Right lobe of liver (tissue), 6 donors: ENCODE measurements at regions not wholly inside any gene's neighbourhood (a gene's known extent, or its start where the extent isn't known, plus 50 kb on each side); places are given as distances from the start of the nearest gene placed in this dataset.

Experiments used
- ATAC-seq, 4 donors: fragments of 200-7000 bp; cut with Tn5 transposase; one replicate each; pipeline ENCODE4 v1.9.1; 2020; ENCODE audit warnings: mild to moderate bottlenecking in 4 of 4, moderate library complexity in 4 of 4
- DNase-seq, 3 donors: peaks; one replicate each; pipeline ENCODE4 v3.0.0-alpha.2; 2020
- H3K27ac ChIP-seq, 3 donors: fragments of 200-600 bp; one replicate each; pipeline ENCODE4 v1.8.0; 2022
- H3K27me3 ChIP-seq, 2 donors: fragments of 200-600 bp; one replicate each; pipeline ENCODE4 v1.8.0; 2022
- H3K36me3 ChIP-seq, 4 donors: fragments of 200-600 bp; sonication (generic) in 1 of 4; one replicate each; pipeline versions ENCODE4 v1.5.1 to v1.8.0; 2017 to 2022; ENCODE audit warnings: control low read depth in 1 of 4
- H3K4me1 ChIP-seq, 4 donors: fragments of 200-600 bp; sonication (generic) in 1 of 4; one replicate each; pipeline versions ENCODE4 v1.5.1 to v1.8.0; 2017 to 2022; ENCODE audit warnings: control low read depth in 1 of 4
- H3K4me3 ChIP-seq, 3 donors: fragments of 200-600 bp; one replicate each; pipeline ENCODE4 v1.8.0; 2022
- H3K9me3 ChIP-seq, 4 donors: fragments of 200-600 bp; sonication (generic) in 1 of 4; one replicate each; pipeline versions ENCODE4 v1.5.1 to v1.8.0; 2017 to 2022; ENCODE audit warnings: control low read depth in 1 of 4
- CTCF ChIP-seq, 4 donors: fragments of 200-600 bp in 3 of 4; fragments of 450-650 bp in 1 of 4; IDR thresholded peaks; one replicate each; pipeline versions ENCODE4 v1.5.1 to v1.8.0; 2016 to 2022; ENCODE audit warnings: antibody characterized with exemption in 4 of 4, mild to moderate bottlenecking in 2 of 4
- POLR2A ChIP-seq: fragments of 450-650 bp; IDR thresholded peaks from one replicate; pipeline ENCODE4 v1.6.1; 2017; ENCODE audit warnings: antibody characterized with exemption, mild to moderate bottlenecking
- WGBS: methylation state at CpG from one replicate; pipeline ENCODE4 v1.1.6; 2018; ENCODE audit warnings: low coverage, low lambda C conversion rate; ENCODE audit not compliant: insufficient coverage; ENCODE audit errors: missing lambda C conversion rate; 5-methylcytosine and 5-hydroxymethylcytosine counted together
- intact Hi-C, 2 donors: fragments of 100-400 bp; cut with DNase I; formaldehyde crosslinking; loops; one replicate each; pipeline versions ENCODE4 v1.11.2 to v1.14.1; 2022
- donor health status: DM: no; HTN: yes; CAD: no.
- donor health status: DM: no; HTN: no; CAD: no.
- donor health status: DM: no; HTN: no; CAD: no.
- donor health status: DM: no; HTN: yes; CAD: no.
- donor health status: DM: no; HTN: yes; CAD: no.

GRCh38 chr5:38124321-38124720 is 134.0 kb upstream of the EGFLAM start:
- H3K9me3 ChIP-seq: no peaks in the 10 kb centered on the region
- DNase-seq: no peak
- H3K27me3 ChIP-seq: no peaks in the 10 kb centered on the region
- no peak overlapping the region for H3K4me3 ChIP-seq
- intact Hi-C loops: no loop called here
- no peaks in the 10 kb centered on the region for H3K36me3 ChIP-seq
- TF ChIP-seq CTCF (IDR thresholded peaks at IDR 0.05): no peak
- no peak for TF ChIP-seq POLR2A
- H3K27ac ChIP-seq: no peak overlapping the region
- whole genome bisulfite sequencing: 22% methylated on average over 1 of the region's 1 CpG
- no peak for ATAC-seq
- no peaks in the 10 kb centered on the region for H3K4me1 ChIP-seq

DNA sequence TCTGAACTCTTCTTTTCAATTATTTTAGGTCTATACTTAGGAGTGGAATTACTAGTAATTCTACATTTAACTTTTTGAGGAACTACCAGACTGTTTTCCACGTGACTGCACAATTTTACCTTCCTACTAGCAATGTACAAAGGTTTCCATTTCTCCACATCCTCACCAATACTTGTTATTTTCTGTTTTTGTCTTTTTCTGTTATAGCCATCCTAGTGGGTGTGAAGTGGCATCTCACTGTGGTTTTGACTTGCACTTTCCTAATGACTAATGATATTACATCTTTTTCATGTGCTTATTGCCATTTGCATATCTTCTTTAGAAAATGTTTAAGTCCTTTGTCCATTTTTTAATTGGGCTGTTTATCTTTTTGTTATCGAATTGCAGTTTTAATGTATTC is 136.9 kb upstream of the EGFLAM start:
- no peak for DNase-seq
- no peaks in the 10 kb centered on the region for H3K36me3 ChIP-seq

GRCh38 chr5:38119836-38120235 is 138.5 kb upstream of the EGFLAM start:
- Histone ChIP-seq H3K4me1 (no peaks in the 10 kb centered on the region), H3K36me3 (no peaks in the 10 kb centered on the region), H3K9me3 (no peaks in the 10 kb centered on the region), H3K27ac (no peak overlapping the region), H3K4me3 (no peak overlapping the region), H3K27me3 (no peaks in the 10 kb centered on the region)
- WGBS: 53% methylated on average over 3 of the region's 3 CpGs
- intact Hi-C loops: no loop called here
- TF ChIP-seq CTCF (IDR thresholded peaks at IDR 0.05) (no peak), POLR2A (no peak)
- ATAC-seq: no peak
- no peak for DNase-seq

More for the DNA sequence above, 136.9 kb upstream of the EGFLAM start:
- WGBS: 47% methylated on average over 2 of the region's 2 CpGs
- no peak for ATAC-seq
- Histone ChIP-seq H3K9me3 (no peaks in the 10 kb centered on the region), H3K4me1 (no peaks in the 10 kb centered on the region), H3K27ac (no peak overlapping the region), H3K27me3 (no peaks in the 10 kb centered on the region), H3K4me3 (no peak overlapping the region)
- intact Hi-C loops: no loop called here
- TF ChIP-seq CTCF (IDR thresholded peaks at IDR 0.05): no peak

- Histone ChIP-seq H3K27ac (no peak overlapping the region), H3K4me3 (no peak overlapping the region), H3K4me1 (no peaks in the 10 kb centered on the region), H3K36me3 (no peaks in the 10 kb centered on the region), H3K27me3 (no peaks in the 10 kb centered on the region), H3K9me3 (no peaks in the 10 kb centered on the region)
- no peak for ATAC-seq
- TF ChIP-seq POLR2A (no peak), CTCF (IDR thresholded peaks at IDR 0.05) (no peak)
- intact Hi-C loops: no loop called here
- DNase-seq: no peak
- WGBS: 43% methylated on average over 5 of the region's 5 CpGs
These were observed 140.4 kb upstream of the EGFLAM start for GRCh38 chr5:38117784-38118479.
